Body of pancreas (tissue), 4 donors: ENCODE measurements at regions not wholly inside any gene's neighbourhood (a gene's known extent, or its start where the extent isn't known, plus 50 kb on each side); places are given as distances from the start of the nearest gene placed in this dataset.

Experiments used
- CTCF ChIP-seq, 7 experiments: fragments of 450-650 bp in 4 of 7; fragments of 200-600 bp in 3 of 7; sonication (generic) in 3 of 7; IDR thresholded peaks; one replicate each; pipeline ENCODE4 v1.5.1; 2016 to 2019; ENCODE audit warnings: antibody characterized with exemption in 7 of 7
- POLR2A ChIP-seq, 3 donors: fragments of 450-650 bp; IDR thresholded peaks; one replicate each; pipeline ENCODE4 v1.6.1; 2016; ENCODE audit warnings: antibody characterized with exemption in 3 of 3, mild to moderate bottlenecking in 2 of 3

GRCh38 chr12:105587237-105587636 lies 256.7 kb downstream of the C12orf75 start:
- TF ChIP-seq CTCF (IDR thresholded peaks at IDR 0.05): no peak
- no peak for TF ChIP-seq POLR2A (IDR thresholded peaks at IDR 0.05)
